GM12878 (cell line): ENCODE measurements at regions not wholly inside any gene's neighbourhood (a gene's known extent, or its start where the extent isn't known, plus 50 kb on each side); places are given as distances from the start of the nearest gene placed in this dataset.

Source experiments
- ATF3 ChIP-seq: IDR thresholded peaks from 2 replicates; pipeline ENCODE4 v1.6.1; 2011; ENCODE audit warnings: low read depth, mild to moderate bottlenecking, low read length, moderate library complexity, borderline replicate concordance; ENCODE audit errors: extremely low read depth
- CREM ChIP-seq: IDR thresholded peaks from 2 replicates; pipeline ENCODE4 v1.6.1; 2014; ENCODE audit warnings: antibody characterized with exemption, low read depth
- CTCF ChIP-seq, 3 experiments: IDR thresholded peaks in 2 of 3; conservative IDR thresholded peaks in 1 of 3; 2 replicates each; pipeline ENCODE4 v1.5.1; 2011; ENCODE audit warnings: low read depth in 3 of 3, low read length in 3 of 3, mild to moderate bottlenecking in 3 of 3, control low read depth in 2 of 3, moderate library complexity in 2 of 3, inconsistent platforms in 1 of 3, mixed read lengths in 1 of 3; ENCODE audit not compliant: control insufficient read depth in 2 of 3, insufficient read depth in 1 of 3; ENCODE audit errors: extremely low read depth in 1 of 3
- EP300 ChIP-seq, 2 experiments: fragments of 150-350 bp in 1 of 2; IDR thresholded peaks; 2 replicates each; pipeline ENCODE4 v1.6.1; 2011 to 2012; ENCODE audit warnings: low read depth in 2 of 2, low read length in 2 of 2, borderline replicate concordance in 1 of 2, improper control_type of control experiment in 1 of 2, inconsistent platforms in 1 of 2; ENCODE audit not compliant: control insufficient read depth in 1 of 2
- MAX ChIP-seq: IDR thresholded peaks from 2 replicates; pipeline ENCODE4 v1.6.1; 2012; ENCODE audit warnings: low read depth, low read length, improper control_type of control experiment
- MEF2B ChIP-seq: fragments of 450-650 bp; IDR thresholded peaks from 2 replicates; pipeline ENCODE4 v1.6.1; 2018; ENCODE audit warnings: mild to moderate bottlenecking, moderate library complexity; ENCODE audit not compliant: partially characterized antibody, poor library complexity, severe bottlenecking
- NRF1 ChIP-seq: conservative IDR thresholded peaks from 2 replicates; pipeline ENCODE4 v1.6.1; 2011; ENCODE audit warnings: mild to moderate bottlenecking, low read depth, low read length, improper control_type of control experiment
- PBX3 ChIP-seq: IDR thresholded peaks from 2 replicates; pipeline ENCODE4 v1.6.1; 2011; ENCODE audit warnings: mild to moderate bottlenecking, low read depth, low read length, moderate library complexity; ENCODE audit not compliant: insufficient replicate concordance
- SMAD1 ChIP-seq: fragments of 450-650 bp; IDR thresholded peaks from 2 replicates; pipeline ENCODE4 v1.6.1; 2018; ENCODE audit warnings: mild to moderate bottlenecking, low read depth; ENCODE audit not compliant: partially characterized antibody
- WRNIP1 ChIP-seq: IDR thresholded peaks from 2 replicates; pipeline ENCODE4 v1.6.1; 2011; ENCODE audit warnings: low read depth, low read length, improper control_type of control experiment, borderline replicate concordance

- TF ChIP-seq CTCF (IDR thresholded peaks at IDR 0.05 in 2 of 3, conservative IDR thresholded peaks at IDR 0.05 in 1 of 3; ENCODE audit: control insufficient read depth in 2 of 3, extremely low read depth in 1 of 3, insufficient read depth in 1 of 3, low read depth in 3 of 3, low read length in 3 of 3) (no peak), MAX (no peak), MEF2B (no peak), SMAD1 (no peak), WRNIP1 (no peak), NRF1 (no peak), ATF3 (no peak), PBX3 (no peak), EP300 (IDR thresholded peaks at IDR 0.05; ENCODE audit: borderline replicate concordance in 1 of 2, control insufficient read depth in 1 of 2, low read depth in 2 of 2, low read length in 2 of 2) (no peak), CREM (peak; percentile 53)
Observed at GRCh38 chrX:47749185-47749967, 87.3 kb upstream of the ZNF81 start.
